ENCODE measurements at regions not wholly inside any gene's neighbourhood (a gene's known extent, or its start where the extent isn't known, plus 50 kb on each side); places are given as distances from the start of the nearest gene placed in this dataset.

DNA sequence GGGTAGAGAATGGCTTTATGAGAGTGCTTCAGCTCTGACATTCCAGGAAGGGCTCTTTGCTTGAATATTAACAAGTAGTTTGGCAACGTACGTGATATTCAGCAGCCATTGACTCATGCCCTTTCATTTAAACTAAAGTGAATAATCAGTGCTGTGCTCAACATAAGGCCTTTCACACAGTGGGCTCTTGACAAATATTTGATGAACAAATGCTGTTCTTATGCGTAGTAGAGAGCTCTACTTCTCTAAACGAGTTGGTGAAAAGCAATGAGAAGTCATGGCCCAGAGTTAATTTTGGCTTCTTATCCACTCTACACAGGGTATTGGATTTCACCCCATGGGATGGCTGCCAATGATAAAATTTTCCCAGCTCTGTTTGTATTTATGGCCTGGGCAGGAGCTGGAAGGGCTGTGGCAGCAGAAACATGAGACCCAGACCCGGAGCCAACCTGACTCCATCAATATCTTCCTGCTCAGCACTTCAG, 338.9 kb downstream of the CCDC85A start:
- TF ChIP-seq, protein P1, sequence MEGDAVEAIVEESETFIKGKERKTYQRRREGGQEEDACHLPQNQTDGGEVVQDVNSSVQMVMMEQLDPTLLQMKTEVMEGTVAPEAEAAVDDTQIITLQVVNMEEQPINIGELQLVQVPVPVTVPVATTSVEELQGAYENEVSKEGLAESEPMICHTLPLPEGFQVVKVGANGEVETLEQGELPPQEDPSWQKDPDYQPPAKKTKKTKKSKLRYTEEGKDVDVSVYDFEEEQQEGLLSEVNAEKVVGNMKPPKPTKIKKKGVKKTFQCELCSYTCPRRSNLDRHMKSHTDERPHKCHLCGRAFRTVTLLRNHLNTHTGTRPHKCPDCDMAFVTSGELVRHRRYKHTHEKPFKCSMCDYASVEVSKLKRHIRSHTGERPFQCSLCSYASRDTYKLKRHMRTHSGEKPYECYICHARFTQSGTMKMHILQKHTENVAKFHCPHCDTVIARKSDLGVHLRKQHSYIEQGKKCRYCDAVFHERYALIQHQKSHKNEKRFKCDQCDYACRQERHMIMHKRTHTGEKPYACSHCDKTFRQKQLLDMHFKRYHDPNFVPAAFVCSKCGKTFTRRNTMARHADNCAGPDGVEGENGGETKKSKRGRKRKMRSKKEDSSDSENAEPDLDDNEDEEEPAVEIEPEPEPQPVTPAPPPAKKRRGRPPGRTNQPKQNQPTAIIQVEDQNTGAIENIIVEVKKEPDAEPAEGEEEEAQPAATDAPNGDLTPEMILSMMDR (IDR thresholded peaks at IDR 0.05; ENCODE audit: borderline replicate concordance, control extremely low read depth, extremely low read depth, insufficient read depth, missing control alignments) = no peak
- in situ Hi-C loops (cut with MboI; ENCODE audit: low sequenced_read_pairs, unreplicated experiment) = no loop called here
- no peak for DNase-seq (ENCODE audit: low spot score)

DNA sequence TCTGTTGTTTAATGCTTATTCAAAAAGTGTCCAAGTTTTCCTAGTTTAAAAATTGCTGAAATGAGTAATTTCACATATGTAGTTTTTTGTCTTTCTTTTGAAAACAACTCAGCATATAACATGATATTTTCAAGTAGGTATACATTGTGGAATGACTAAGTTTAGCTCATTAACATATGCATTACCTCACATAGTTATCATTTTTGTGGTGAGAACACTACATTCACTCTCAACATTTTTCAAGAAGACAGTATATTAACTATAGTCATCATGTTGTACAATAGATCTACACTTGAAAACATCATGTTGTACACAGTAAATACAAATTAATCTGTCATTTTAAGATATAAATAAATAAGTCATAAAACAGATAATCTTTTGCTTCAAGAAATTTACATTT, 340.0 kb downstream of the CCDC85A start:
- TF ChIP-seq, protein P1 (IDR thresholded peaks at IDR 0.05; ENCODE audit: borderline replicate concordance, control extremely low read depth, extremely low read depth, insufficient read depth, missing control alignments) = no peak
- in situ Hi-C loops (cut with MboI; ENCODE audit: low sequenced_read_pairs, unreplicated experiment) = no loop called here
- no peak for DNase-seq (ENCODE audit: low spot score)

DNA sequence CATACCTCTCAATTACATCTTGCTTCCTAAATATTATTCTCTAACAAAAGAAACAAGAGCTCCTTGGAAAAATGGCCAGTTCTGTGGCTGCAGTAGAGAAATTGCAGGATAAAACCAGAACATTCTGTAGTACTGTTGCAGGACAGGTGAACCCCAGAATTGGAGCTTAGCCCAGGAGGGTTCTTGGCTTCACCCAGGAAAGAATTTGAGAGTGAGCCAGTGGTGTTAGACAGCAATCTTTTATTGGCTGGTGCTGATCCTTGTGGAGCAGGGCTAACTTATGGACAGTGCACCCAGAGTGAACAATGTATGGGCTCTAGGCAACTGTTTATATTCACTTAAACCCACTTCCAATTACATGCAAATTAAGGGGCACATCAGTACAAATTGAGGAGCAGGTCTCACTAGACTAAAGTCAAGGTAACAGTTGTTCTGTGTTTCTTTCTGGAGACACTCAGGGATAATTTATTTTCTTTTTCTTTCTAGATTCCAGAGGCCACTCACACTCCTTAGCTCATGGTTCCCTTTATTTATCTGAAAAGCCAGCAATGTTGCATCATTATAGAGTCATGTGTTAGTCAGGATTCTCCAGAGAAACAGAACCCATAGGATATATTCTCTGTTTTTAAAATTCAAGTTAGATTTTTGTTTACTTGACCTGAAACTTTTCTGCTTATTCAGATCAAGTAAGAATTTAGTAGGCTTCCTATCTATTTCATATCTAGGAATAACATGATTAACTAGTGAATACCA, 348.1 kb downstream of the CCDC85A start:
- TF ChIP-seq, protein P1 (IDR thresholded peaks at IDR 0.05; ENCODE audit: borderline replicate concordance, control extremely low read depth, extremely low read depth, insufficient read depth, missing control alignments) = no peak
- in situ Hi-C loops (cut with MboI; ENCODE audit: low sequenced_read_pairs, unreplicated experiment) = no loop called here
- no peak for DNase-seq (ENCODE audit: low spot score)

DNA sequence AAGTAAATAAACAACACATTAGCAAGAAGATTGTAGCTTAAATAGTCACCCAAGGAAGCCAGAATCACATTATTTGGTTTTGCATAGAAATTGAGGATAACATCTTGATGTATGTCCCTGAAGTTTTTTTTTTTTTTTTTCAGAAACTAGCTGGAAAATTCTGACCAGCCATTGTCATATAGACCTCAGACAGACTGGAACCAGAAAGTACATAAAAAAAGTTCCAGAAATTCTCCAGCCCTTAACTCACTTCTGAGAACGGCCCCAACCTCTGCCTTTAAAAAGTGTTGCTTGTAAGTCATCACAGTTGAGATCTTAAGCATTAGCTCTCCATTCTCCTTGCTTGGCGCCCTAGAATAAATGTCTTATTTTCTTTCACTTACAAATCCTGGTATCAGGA, 350.5 kb downstream of the CCDC85A start:
- no peak for DNase-seq (ENCODE audit: low spot score)
- in situ Hi-C loops (cut with MboI; ENCODE audit: low sequenced_read_pairs, unreplicated experiment) = no loop called here
- TF ChIP-seq, protein P1 (IDR thresholded peaks at IDR 0.05; ENCODE audit: borderline replicate concordance, control extremely low read depth, extremely low read depth, insufficient read depth, missing control alignments) = no peak

DNA sequence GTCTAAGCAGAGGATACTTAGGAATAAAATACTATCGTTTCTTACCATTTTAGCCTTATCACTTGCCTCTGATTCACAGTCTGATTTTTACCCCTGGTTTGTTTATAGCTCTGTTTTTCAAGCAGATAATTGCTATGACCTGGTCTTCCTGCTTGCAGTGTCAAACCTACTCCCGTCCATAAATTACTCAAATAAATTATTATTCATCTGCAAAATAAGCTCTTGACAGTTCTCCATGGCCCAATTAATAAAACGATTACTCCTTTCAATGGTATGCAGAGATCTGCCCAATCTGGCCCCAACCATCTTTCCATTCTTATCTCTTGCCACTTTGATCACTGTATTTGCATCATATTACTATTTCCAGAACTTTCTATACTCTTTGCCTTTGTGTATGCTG, 354.0 kb downstream of the CCDC85A start:
- DNase-seq (ENCODE audit: low spot score) = no peak
- TF ChIP-seq, protein P1 (IDR thresholded peaks at IDR 0.05; ENCODE audit: borderline replicate concordance, control extremely low read depth, extremely low read depth, insufficient read depth, missing control alignments) = no peak
- in situ Hi-C loops (cut with MboI; ENCODE audit: low sequenced_read_pairs, unreplicated experiment) = no loop called here

DNA sequence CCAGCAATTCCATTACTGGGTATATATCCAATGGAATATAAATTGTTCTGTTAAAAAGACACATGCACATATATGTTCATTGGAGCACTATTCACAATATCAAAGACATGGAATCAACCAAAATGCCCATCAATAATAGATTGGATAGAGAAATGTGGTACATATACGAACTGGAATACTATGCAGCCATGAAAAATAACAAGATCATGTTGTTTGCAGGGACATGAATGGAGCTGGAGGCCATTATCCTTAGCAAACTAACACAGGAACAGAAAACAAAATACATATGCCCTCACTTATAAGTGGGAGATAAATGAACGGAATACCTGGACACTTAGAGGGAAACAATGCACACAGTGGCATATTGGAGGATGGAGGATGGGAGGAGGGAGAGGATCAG, 355.8 kb downstream of the CCDC85A start:
- DNase-seq (ENCODE audit: low spot score) = no peak
- in situ Hi-C loops (cut with MboI; ENCODE audit: low sequenced_read_pairs, unreplicated experiment) = no loop called here
- TF ChIP-seq, protein P1 (IDR thresholded peaks at IDR 0.05; ENCODE audit: borderline replicate concordance, control extremely low read depth, extremely low read depth, insufficient read depth, missing control alignments) = no peak

Data from GM13976 (cell line).